IMR-90 (cell line): ENCODE measurements at regions not wholly inside any gene's neighbourhood (a gene's known extent, or its start where the extent isn't known, plus 50 kb on each side); places are given as distances from the start of the nearest gene placed in this dataset.

Experiments used
- ATAC-seq: fragments of 200-7000 bp; cut with Tn5 transposase; 2 replicates; pipeline ENCODE4 v1.9.1; 2020; ENCODE audit warnings: low read depth, mild to moderate bottlenecking, moderate library complexity
- BruUV-seq: library from RNA; stranded (reverse); fragments of 400-500 nt; replicated peaks from 2 replicates; lab custom pipeline; 2021; lab: Mats Ljungman, UMichigan
- CTCF ChIA-PET: fragments of 300-600 bp; formaldehyde crosslinking; extraction: SDS; loops from one replicate; lab custom pipeline; 2021; ENCODE audit warnings: antibody characterized with exemption; lab: Yijun Ruan, JAX
- POLR2A ChIA-PET: fragments of 300-600 bp; sonication (Branson Sonifier 250); formaldehyde crosslinking; loops from one replicate; lab custom pipeline; 2022; ENCODE audit warnings: antibody characterized with exemption; ENCODE audit not compliant: unreplicated experiment; lab: Charles Lee
- DNase-seq: peaks from one replicate; pipeline ENCODE4 v3.0.0; 2013
- H2AFZ ChIP-seq: replicated peaks from 2 replicates; pipeline ENCODE3; 2013; ENCODE audit warnings: low read length, mild to moderate bottlenecking; ENCODE audit not compliant: poor library complexity
- H2AK5ac ChIP-seq: 2 replicates; pipeline ENCODE4 v1.6.1; 2013; ENCODE audit warnings: low read depth, low read length, inconsistent platforms
- H2AK9ac ChIP-seq: replicated peaks from 2 replicates; pipeline ENCODE3; 2013; ENCODE audit warnings: mild to moderate bottlenecking, low read depth, low read length, moderate library complexity; ENCODE audit not compliant: poor library complexity
- H2BK120ac ChIP-seq: 2 replicates; pipeline ENCODE4 v1.6.1; 2013; ENCODE audit warnings: low read depth, low read length, inconsistent platforms
- H2BK15ac ChIP-seq: 3 replicates; pipeline ENCODE4 v1.6.1; 2013; ENCODE audit warnings: low read depth, low read length, inconsistent platforms
- H2BK20ac ChIP-seq: 2 replicates; pipeline ENCODE4 v1.6.1; 2013; ENCODE audit warnings: low read depth, mild to moderate bottlenecking, inconsistent platforms, low read length, moderate library complexity
- H2BK5ac ChIP-seq: 2 replicates; pipeline ENCODE4 v1.6.1; 2013; ENCODE audit warnings: mild to moderate bottlenecking, low read depth, low read length, inconsistent platforms; ENCODE audit not compliant: poor library complexity, severe bottlenecking
- H3K14ac ChIP-seq: replicated peaks from 2 replicates; pipeline ENCODE4 v1.6.1; 2013; ENCODE audit warnings: low read depth, low read length, inconsistent platforms
- H3K18ac ChIP-seq: 2 replicates; pipeline ENCODE4 v1.6.1; 2013; ENCODE audit warnings: low read depth, low read length, control low read depth
- H3K23ac ChIP-seq: 2 replicates; pipeline ENCODE4 v1.6.1; 2013; ENCODE audit warnings: low read depth, low read length, inconsistent platforms
- H3K27ac ChIP-seq: 2 replicates; pipeline ENCODE4 v1.5.1; 2013; ENCODE audit warnings: mild to moderate bottlenecking, control low read depth, low read length; ENCODE audit not compliant: insufficient read depth
- H3K27me3 ChIP-seq: 2 replicates; pipeline ENCODE4 v1.6.1; 2013; ENCODE audit warnings: low read length; ENCODE audit not compliant: control insufficient read depth, insufficient read depth
- H3K36me3 ChIP-seq: 2 replicates; pipeline ENCODE4 v1.6.1; 2013; ENCODE audit warnings: low read length, mixed read lengths; ENCODE audit not compliant: control insufficient read depth, insufficient read depth
- H3K4ac ChIP-seq: 2 replicates; pipeline ENCODE4 v1.6.1; 2013; ENCODE audit warnings: low read depth, low read length, inconsistent platforms
- H3K4me1 ChIP-seq: 2 replicates; pipeline ENCODE4 v1.6.1; 2013; ENCODE audit warnings: low read length, mixed read lengths; ENCODE audit not compliant: control insufficient read depth, insufficient read depth
- H3K4me2 ChIP-seq: 2 replicates; pipeline ENCODE4 v1.6.1; 2013; ENCODE audit warnings: low read depth, mild to moderate bottlenecking, control low read depth, low read length, moderate library complexity
- H3K4me3 ChIP-seq: 2 replicates; pipeline ENCODE4 v1.5.1; 2013; ENCODE audit warnings: low read depth, mild to moderate bottlenecking, control low read depth, low read length, moderate library complexity; ENCODE audit not compliant: insufficient read depth
- H3K56ac ChIP-seq: 2 replicates; pipeline ENCODE4 v1.6.1; 2013; ENCODE audit warnings: low read length, inconsistent platforms; ENCODE audit not compliant: insufficient read depth; ENCODE audit errors: extremely low read depth
- H3K79me1 ChIP-seq, 2 experiments: 2 replicates each; pipeline ENCODE4 v1.6.1; 2013; ENCODE audit warnings: low read length in 2 of 2, inconsistent platforms in 1 of 2, low read depth in 1 of 2
- H3K9ac ChIP-seq: 2 replicates; pipeline ENCODE4 v1.6.1; 2013; ENCODE audit warnings: low read depth, low read length, control low read depth
- H3K9me1 ChIP-seq: 2 replicates; pipeline ENCODE4 v1.6.1; 2013; ENCODE audit warnings: low read length, inconsistent platforms; ENCODE audit not compliant: insufficient read depth
- H3K9me3 ChIP-seq: 2 replicates; pipeline ENCODE4 v1.6.1; 2013; ENCODE audit warnings: low read length; ENCODE audit not compliant: control insufficient read depth, insufficient read depth
- H4K20me1 ChIP-seq: 2 replicates; pipeline ENCODE4 v1.6.1; 2013; ENCODE audit warnings: low read length, inconsistent platforms; ENCODE audit not compliant: insufficient read depth
- H4K5ac ChIP-seq: 2 replicates; pipeline ENCODE4 v1.6.1; 2013; ENCODE audit warnings: mild to moderate bottlenecking, low read depth, low read length, control low read depth
- H4K8ac ChIP-seq, 2 experiments: 2 replicates each; pipeline ENCODE4 v1.6.1; 2013; ENCODE audit warnings: low read depth in 2 of 2, low read length in 2 of 2, control low read depth in 1 of 2, inconsistent platforms in 1 of 2
- H4K91ac ChIP-seq: 2 replicates; pipeline ENCODE4 v1.6.1; 2013; ENCODE audit warnings: low read depth, low read length, inconsistent platforms; ENCODE audit not compliant: insufficient read depth
- CEBPB ChIP-seq: IDR thresholded peaks from 2 replicates; pipeline ENCODE4 v1.6.1; 2012; ENCODE audit warnings: low read depth, low read length, improper control_type of control experiment
- CTCF ChIP-seq: conservative IDR thresholded peaks from 2 replicates; pipeline ENCODE4 v1.5.1; 2012; ENCODE audit warnings: mild to moderate bottlenecking, low read depth, low read length, improper control_type of control experiment
- POLR2A ChIP-seq: IDR thresholded peaks from 2 replicates; pipeline ENCODE4 v1.6.1; 2012; ENCODE audit warnings: mild to moderate bottlenecking, low read depth, low read length
- RAD21 ChIP-seq: IDR thresholded peaks from 2 replicates; pipeline ENCODE4 v1.6.1; 2012; ENCODE audit warnings: low read length, improper control_type of control experiment
- RCOR1 ChIP-seq: IDR thresholded peaks from 2 replicates; pipeline ENCODE4 v1.6.1; 2012; ENCODE audit warnings: mild to moderate bottlenecking, low read length, improper control_type of control experiment; ENCODE audit not compliant: insufficient replicate concordance
- RFX5 ChIP-seq: IDR thresholded peaks from 2 replicates; pipeline ENCODE4 v1.8.0; 2012; ENCODE audit warnings: low read depth, mild to moderate bottlenecking, low read length, moderate library complexity
- SMC3 ChIP-seq: fragments of 150-350 bp; IDR thresholded peaks from 2 replicates; pipeline ENCODE4 v1.6.1; 2016; ENCODE audit warnings: low read depth, mild to moderate bottlenecking, antibody characterized with exemption, low read length, moderate library complexity
- USF2 ChIP-seq: fragments of 150-350 bp; IDR thresholded peaks from 2 replicates; pipeline ENCODE4 v1.6.1; 2017; ENCODE audit warnings: mild to moderate bottlenecking, antibody characterized with exemption, low read length, low read depth
- WGBS, 2 experiments: methylation state at CpG; one replicate each; pipeline versions ENCODE4 v1.1.5 to v1.1.7; 2013; ENCODE audit warnings: missing lambda C conversion rate in 2 of 2; ENCODE audit not compliant: insufficient read length in 1 of 2; ENCODE audit errors: extremely low coverage in 2 of 2; 5-methylcytosine and 5-hydroxymethylcytosine counted together
- dilution Hi-C: fragments of 300-500 bp; cut with HindIII; formaldehyde crosslinking; loops from one replicate; pipeline ENCODE4 v1.14.3; 2018; ENCODE audit warnings: low sequenced_read_pairs; ENCODE audit not compliant: unreplicated experiment
- in situ Hi-C: fragments of 300-500 bp; cut with MboI; formaldehyde crosslinking; loops from 3 replicates; pipeline ENCODE4 v1.14.3; 2019; ENCODE audit warnings: low sequenced_read_pairs, inconsistent platforms, mixed read lengths
- intact Hi-C: fragments of 100-400 bp; cut with micrococcal nuclease; formaldehyde crosslinking; loops from 2 replicates; pipeline ENCODE4 v1.10.0; 2022

- dilution Hi-C loops (no loop called here), intact Hi-C loops (no loop called here), in situ Hi-C loops (no loop called here)
- Histone ChIP-seq H4K5ac (no peak overlapping the region), H3K27me3 (no peaks in the 10 kb centered on the region), H3K56ac (no peak overlapping the region), H2BK5ac (no peak overlapping the region), H2AFZ (no peak overlapping the region), H4K91ac (no peak overlapping the region), H3K4me1 (no peaks in the 10 kb centered on the region), H3K79me1 (no peaks in the 10 kb centered on the region), H4K20me1 (no peaks in the 10 kb centered on the region), H3K36me3 (no peaks in the 10 kb centered on the region), H3K18ac (no peak overlapping the region), H3K9me3 (peaks cover 16% of the 10 kb centered on the region), H3K14ac (no peak overlapping the region), H3K4me3 (no peak overlapping the region), H4K8ac (no peak overlapping the region), H3K4ac (no peak overlapping the region), H3K9me1 (no peaks in the 10 kb centered on the region), H2BK15ac (no peak overlapping the region), H2BK120ac (no peak overlapping the region), H3K27ac (no peak overlapping the region), H3K9ac (no peak overlapping the region), H3K4me2 (no peak overlapping the region), H2AK5ac (no peak overlapping the region), H2AK9ac (no peak overlapping the region), H2BK20ac (no peak overlapping the region), H3K23ac (no peak overlapping the region)
- 86% methylated on average over 1 of the region's 2 CpGs; no CpG with 5 or more reads in 1 of the 2 experiments for WGBS, 2 experiments
- ATAC-seq, result no peak
- ChIA-PET CTCF (no interaction called here), POLR2A (no interaction called here)
- BruUV-seq, result no TSS peak
- TF ChIP-seq CTCF (no peak), RCOR1 (no peak), USF2 (no peak), CEBPB (no peak), SMC3 (no peak), RAD21 (no peak), RFX5 (no peak), POLR2A (no peak)
- DNase-seq, result no peak
These were observed 586.3 kb upstream of the FAM174A start for GRCh38 chr5:99948850-99949249.
